Aorta (tissue), 5 donors: ENCODE measurements at regions not wholly inside any gene's neighbourhood (a gene's known extent, or its start where the extent isn't known, plus 50 kb on each side); places are given as distances from the start of the nearest gene placed in this dataset.

Experiments
- ATAC-seq: fragments of 200-7000 bp; cut with Tn5 transposase; one replicate; pipeline ENCODE4 v1.9.1; 2022; ENCODE audit warnings: moderate library complexity; ENCODE audit not compliant: low FRiP score
- DNase-seq, 2 donors: peaks; one replicate each; pipeline ENCODE4 v3.0.0-alpha.2; 2020
- H3K27ac ChIP-seq, 2 donors: one replicate each; pipeline ENCODE4 v1.5.1; 2013; ENCODE audit warnings: low read length in 2 of 2, mild to moderate bottlenecking in 2 of 2, moderate library complexity in 2 of 2, control low read depth in 1 of 2, inconsistent platforms in 1 of 2, low read depth in 1 of 2
- H3K27me3 ChIP-seq, 2 donors: one replicate each; pipeline ENCODE4 v1.6.1; 2013; ENCODE audit warnings: control low read depth in 1 of 2, low read length in 1 of 2, mild to moderate bottlenecking in 1 of 2, moderate library complexity in 1 of 2; ENCODE audit not compliant: insufficient read depth in 2 of 2, control insufficient read depth in 1 of 2
- H3K36me3 ChIP-seq, 2 donors: one replicate each; pipeline ENCODE4 v1.6.1; 2013; ENCODE audit warnings: control low read depth in 1 of 2, low read length in 1 of 2, mild to moderate bottlenecking in 1 of 2; ENCODE audit not compliant: insufficient read depth in 2 of 2, control insufficient read depth in 1 of 2
- H3K4me1 ChIP-seq, 2 donors: one replicate each; pipeline ENCODE4 v1.6.1; 2013; ENCODE audit warnings: low read length in 2 of 2, control low read depth in 1 of 2, mild to moderate bottlenecking in 1 of 2, moderate library complexity in 1 of 2; ENCODE audit not compliant: insufficient read depth in 2 of 2, control insufficient read depth in 1 of 2
- H3K4me3 ChIP-seq, 2 donors: one replicate each; pipeline ENCODE4 v1.5.1; 2013; ENCODE audit warnings: low read length in 2 of 2, control low read depth in 1 of 2, mild to moderate bottlenecking in 1 of 2
- H3K9me3 ChIP-seq: one replicate; pipeline ENCODE4 v1.6.1; 2013; ENCODE audit warnings: mild to moderate bottlenecking, low read length; ENCODE audit not compliant: control insufficient read depth
- WGBS, 2 donors: extraction: QIAGEN DNeasy Blood & Tissue Kit; methylation state at CpG; one replicate each; pipeline ENCODE4 v1.1.7; 2013; 5-methylcytosine and 5-hydroxymethylcytosine counted together
- intact Hi-C, 2 donors: fragments of 100-400 bp; cut with DNase I; formaldehyde crosslinking; loops; one replicate each; pipeline versions ENCODE4 v1.14.2 to v1.15.0; 2022
- donor health status: healthy with polysubstance abuse.
- donor health status: Bipolar disorder and iron deficiency.
- donor health status: DM: no; HTN: no; CAD: no.
- donor health status: DM: no; HTN: no; CAD: no.
- donor health status: DM: yes; HTN: yes; CAD: no.

DNA sequence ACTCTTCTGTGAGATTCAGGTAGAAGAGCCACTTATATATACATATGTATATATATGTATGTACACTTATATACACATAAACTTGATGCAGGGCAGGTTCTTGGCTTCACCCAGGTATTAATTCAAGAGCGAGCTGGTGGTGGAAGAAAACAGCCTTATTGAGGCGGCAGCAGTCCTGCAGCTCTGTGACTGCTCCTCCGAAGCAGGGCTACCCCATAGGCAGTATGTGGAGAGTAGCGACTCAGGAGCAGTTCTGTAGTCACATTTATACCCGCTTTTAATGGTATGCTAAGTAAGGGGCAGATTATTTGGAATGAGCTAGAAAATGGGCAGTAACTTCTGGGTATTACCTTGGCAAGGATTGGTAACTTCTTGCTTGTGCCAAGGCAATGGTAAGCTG lies 280.6 kb upstream of the TFPI start:
- ATAC-seq (no peak), DNase-seq (no peak)
- H3K27ac ChIP-seq, result no peak overlapping the region
- H3K4me3 ChIP-seq, result no peak overlapping the region
- intact Hi-C loops, result loop anchor here in 1 of 2 donors (5.0 kb wide), 1 partner anchor 332 kb away; no protein-coding TSS in a partner anchor
- no peaks in the 10 kb centered on the region for H3K36me3 ChIP-seq
- H3K27me3 ChIP-seq, result no peaks in the 10 kb centered on the region
- H3K4me1 ChIP-seq, result no peaks in the 10 kb centered on the region
- no peaks in the 10 kb centered on the region for H3K9me3 ChIP-seq
- WGBS, 2 donors, result 94 to 98% methylated on average over 5 of the region's 5 CpGs

DNA sequence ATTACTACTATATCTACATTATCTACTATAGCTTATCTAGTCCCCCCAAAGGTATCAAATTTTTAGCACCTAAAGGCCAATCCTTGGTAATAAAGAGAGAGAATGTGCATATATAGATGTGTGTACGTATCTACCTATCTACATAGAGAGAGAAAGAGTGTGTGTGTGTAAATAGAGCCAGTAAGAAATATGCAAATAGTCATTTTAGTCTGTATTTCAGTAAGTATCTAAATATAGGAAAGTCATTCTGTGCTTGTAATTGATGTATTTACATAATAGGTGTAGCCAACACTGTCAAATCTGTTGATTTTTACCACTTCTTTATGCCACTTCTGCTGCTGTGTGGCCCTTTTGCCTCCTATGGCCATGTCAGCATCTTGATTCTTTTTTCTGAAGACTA lies 284.5 kb upstream of the TFPI start:
- intact Hi-C loops, result loop anchor here in 1 of 2 donors (5.0 kb wide), 1 partner anchor 336 kb away; no protein-coding TSS in a partner anchor

DNA sequence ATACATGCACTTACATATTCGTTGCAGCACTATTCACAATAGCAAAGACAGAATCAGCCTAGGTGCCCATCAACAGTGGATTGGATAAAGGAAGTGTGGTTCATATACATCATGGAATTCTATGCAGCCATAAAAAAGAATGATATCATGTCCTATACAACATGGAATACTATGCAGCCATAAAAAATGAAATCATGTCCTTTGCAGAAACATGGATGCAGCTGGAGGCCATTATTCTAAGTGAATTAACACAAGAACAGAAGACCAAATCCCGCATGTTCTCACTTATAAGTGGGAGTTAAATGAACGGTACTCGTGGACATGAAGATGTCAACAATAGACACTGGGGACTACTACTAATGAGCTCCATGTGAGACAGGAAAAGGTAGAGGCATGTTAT lies 288.1 kb upstream of the TFPI start:
- H3K36me3 ChIP-seq, result no peaks in the 10 kb centered on the region
- ATAC-seq (no peak), DNase-seq (no peak)
- intact Hi-C loops, result loop anchor here (5.0 to 10.0 kb wide), 6 partner anchors 245 to 672 kb away; no protein-coding TSS in a partner anchor
- H3K4me1 ChIP-seq, result no peaks in the 10 kb centered on the region
- H3K27ac ChIP-seq, result peak overlapping the region in 1 of 2 donors; percentile 44
- no peak overlapping the region for H3K4me3 ChIP-seq
- WGBS, 2 donors, result 98 to 99% methylated on average over 4 of the region's 4 CpGs
- H3K9me3 ChIP-seq, result no peaks in the 10 kb centered on the region
- H3K27me3 ChIP-seq, result no peaks in the 10 kb centered on the region

More for the DNA sequence above, 284.5 kb upstream of the TFPI start:
- Histone ChIP-seq H3K9me3 (no peaks in the 10 kb centered on the region), H3K36me3 (no peaks in the 10 kb centered on the region), H3K27me3 (no peaks in the 10 kb centered on the region), H3K4me1 (no peaks in the 10 kb centered on the region), H3K27ac (no peak overlapping the region), H3K4me3 (no peak overlapping the region)
- no peak for ATAC-seq
- 97% methylated on average over 1 of the region's 1 CpG for WGBS, 2 donors
- no peak for DNase-seq

GRCh38 chr2:187842978-187843847 lies 289.0 kb upstream of the TFPI start:
- peak; percentile 78 for ATAC-seq
- 42 to 43% methylated on average over 8 of the region's 8 CpGs for WGBS, 2 donors
- H3K9me3 ChIP-seq, result no peaks in the 10 kb centered on the region
- no peak for DNase-seq
- H3K36me3 ChIP-seq, result no peaks in the 10 kb centered on the region
- no peak overlapping the region for H3K4me3 ChIP-seq
- H3K4me1 ChIP-seq, result no peaks in the 10 kb centered on the region
- H3K27me3 ChIP-seq, result no peaks in the 10 kb centered on the region
- intact Hi-C loops, result loop anchor here (5.0 to 10.0 kb wide), 6 partner anchors 246 to 672 kb away; no protein-coding TSS in a partner anchor
- H3K27ac ChIP-seq, result no peak overlapping the region

GRCh38 chr2:187847245-187848208 lies 293.3 kb upstream of the TFPI start:
- no peak for DNase-seq
- 90 to 95% methylated on average over 1 of the region's 1 CpG for WGBS, 2 donors
- no peak overlapping the region for H3K4me3 ChIP-seq
- no peak for ATAC-seq
- no peak overlapping the region for H3K27ac ChIP-seq
- no peaks in the 10 kb centered on the region for H3K36me3 ChIP-seq
- H3K9me3 ChIP-seq, result no peaks in the 10 kb centered on the region
- no peaks in the 10 kb centered on the region for H3K27me3 ChIP-seq
- intact Hi-C loops, result loop anchor here (5.0 to 10.0 kb wide), 3 partner anchors 205 to 667 kb away; no protein-coding TSS in a partner anchor
- peaks cover 0 to 1% of the 10 kb centered on the region in 2 donors for H3K4me1 ChIP-seq

- H3K27me3 ChIP-seq, result no peaks in the 10 kb centered on the region
- 5% methylated on average over 5 of the region's 5 CpGs for WGBS, 2 donors
- DNase-seq, result no peak
- ATAC-seq, result peak; percentile 66
- no peaks in the 10 kb centered on the region for H3K36me3 ChIP-seq
- H3K4me1 ChIP-seq, result peaks cover 0 to 2% of the 10 kb centered on the region in 2 donors
- intact Hi-C loops, result no loop called here
- H3K9me3 ChIP-seq, result no peaks in the 10 kb centered on the region
- no peak overlapping the region for H3K4me3 ChIP-seq
- peak overlapping the region; percentile 47 to 70 for H3K27ac ChIP-seq
Observed at GRCh38 chr2:187851955-187852561, 297.8 kb upstream of the TFPI start.

DNA sequence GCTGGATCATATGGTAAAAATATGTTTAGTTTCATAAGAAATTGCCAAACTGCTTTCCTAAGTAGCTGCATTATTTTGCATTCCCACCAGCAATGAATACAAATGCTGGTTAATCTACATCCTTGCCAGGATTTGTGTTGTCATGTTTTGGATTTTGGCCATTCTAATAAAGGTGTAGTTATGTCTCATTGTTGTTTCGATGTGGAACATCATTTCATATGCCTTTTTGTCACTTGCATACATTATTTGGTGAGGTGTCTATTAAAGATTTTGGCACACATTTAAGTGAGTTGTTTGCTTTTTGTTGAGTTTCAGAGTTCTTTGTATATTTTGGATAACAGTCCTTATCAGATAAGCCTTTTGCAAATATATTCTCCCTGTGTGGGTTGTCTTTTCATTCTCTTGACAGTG lies 299.2 kb upstream of the TFPI start:
- Histone ChIP-seq H3K36me3 (no peaks in the 10 kb centered on the region), H3K4me1 (peaks cover 0 to 2% of the 10 kb centered on the region in 2 donors), H3K27ac (no peak overlapping the region), H3K9me3 (no peaks in the 10 kb centered on the region), H3K4me3 (no peak overlapping the region), H3K27me3 (no peaks in the 10 kb centered on the region)
- 5 to 6% methylated on average over 1 of the region's 1 CpG for WGBS, 2 donors
- no peak for DNase-seq
- ATAC-seq, result no peak
- intact Hi-C loops, result no loop called here

- Histone ChIP-seq H3K27me3 (no peaks in the 10 kb centered on the region), H3K36me3 (no peaks in the 10 kb centered on the region), H3K4me3 (no peak overlapping the region), H3K27ac (no peak overlapping the region), H3K9me3 (no peaks in the 10 kb centered on the region), H3K4me1 (peaks cover 0 to 2% of the 10 kb centered on the region in 2 donors)
- intact Hi-C loops, result no loop called here
- DNase-seq (no peak), ATAC-seq (no peak)
Observed at GRCh38 chr2:187854801-187855200, 300.6 kb upstream of the TFPI start.
